ENCODE measurements at regions not wholly inside any gene's neighbourhood (a gene's known extent, or its start where the extent isn't known, plus 50 kb on each side); places are given as distances from the start of the nearest gene placed in this dataset.
A peak's percentile ranks its signal among the peaks of the same experiment; 100 is the strongest.

- DNase-seq (ENCODE audit: low read depth, low spot score): peak; percentile 44
These were observed 318.8 kb downstream of the PIK3R1 start for GRCh38 chr5:68534131-68534940.

- peak; percentile 72 for DNase-seq (ENCODE audit: low read depth, low spot score)
These were observed 319.5 kb downstream of the PIK3R1 start for GRCh38 chr5:68534956-68535520.

GRCh38 chr5:68538814-68539420, 323.4 kb downstream of the PIK3R1 start:
- peak; percentile 23 for DNase-seq (ENCODE audit: low read depth, low spot score)

- no peak for DNase-seq (ENCODE audit: low read depth, low spot score)
These were observed 325.4 kb downstream of the PIK3R1 start for GRCh38 chr5:68540798-68541590.

GRCh38 chr5:68542207-68542606, 326.7 kb downstream of the PIK3R1 start:
- no peak for DNase-seq (ENCODE audit: low read depth, low spot score)

GRCh38 chr5:68543212-68543611, 327.7 kb downstream of the PIK3R1 start:
- no peak for DNase-seq (ENCODE audit: low read depth, low spot score)

- no peak for DNase-seq (ENCODE audit: low read depth, low spot score)
These were observed 328.6 kb downstream of the PIK3R1 start for GRCh38 chr5:68544091-68544647.

- no peak for DNase-seq (ENCODE audit: low read depth, low spot score)
These were observed 329.3 kb downstream of the PIK3R1 start for GRCh38 chr5:68544648-68545552.

GRCh38 chr5:68545636-68546295, 330.2 kb downstream of the PIK3R1 start:
- no peak for DNase-seq (ENCODE audit: low read depth, low spot score)

- no peak for DNase-seq (ENCODE audit: low read depth, low spot score)
These were observed 331.5 kb downstream of the PIK3R1 start for GRCh38 chr5:68547056-68547455.

- no peak for DNase-seq (ENCODE audit: low read depth, low spot score)
These were observed 332.1 kb downstream of the PIK3R1 start for GRCh38 chr5:68547622-68548021.

GRCh38 chr5:68548959-68549676, 333.6 kb downstream of the PIK3R1 start:
- no peak for DNase-seq (ENCODE audit: low read depth, low spot score)

- no peak for DNase-seq (ENCODE audit: low read depth, low spot score)
These were observed 334.5 kb downstream of the PIK3R1 start for GRCh38 chr5:68550015-68550414.

- DNase-seq (ENCODE audit: low read depth, low spot score): no peak
These were observed 335.9 kb downstream of the PIK3R1 start for GRCh38 chr5:68551436-68551835.

GRCh38 chr5:68554571-68555279, 339.2 kb downstream of the PIK3R1 start:
- DNase-seq (ENCODE audit: low read depth, low spot score): peak; percentile 71

- no peak for DNase-seq (ENCODE audit: low read depth, low spot score)
These were observed 340.5 kb downstream of the PIK3R1 start for GRCh38 chr5:68555907-68556681.

- no peak for DNase-seq (ENCODE audit: low read depth, low spot score)
These were observed 341.8 kb downstream of the PIK3R1 start for GRCh38 chr5:68557162-68557936.
